Liver (tissue), 8 donors: ENCODE measurements at regions not wholly inside any gene's neighbourhood (a gene's known extent, or its start where the extent isn't known, plus 50 kb on each side); places are given as distances from the start of the nearest gene placed in this dataset.

Experiments used
- DNase-seq: peaks from one replicate; pipeline ENCODE4 v3.0.0-alpha.2; 2017; ENCODE audit warnings: low spot score
- H3K27ac ChIP-seq, 2 donors: one replicate each; pipeline ENCODE4 v1.7.0; 2013; ENCODE audit warnings: inconsistent platforms in 2 of 2, low read length in 2 of 2, control low read depth in 1 of 2, low read depth in 1 of 2, mild to moderate bottlenecking in 1 of 2
- H3K27me3 ChIP-seq, 4 donors: one replicate each; pipeline versions ENCODE4 v1.6.1 to v1.7.0; 2013; ENCODE audit warnings: low read length in 3 of 4, inconsistent platforms in 1 of 4, mild to moderate bottlenecking in 1 of 4, moderate library complexity in 1 of 4; ENCODE audit not compliant: control insufficient read depth in 4 of 4, insufficient read depth in 4 of 4
- H3K36me3 ChIP-seq, 4 donors: one replicate each; pipeline versions ENCODE4 v1.6.1 to v1.7.0; 2013; ENCODE audit warnings: low read length in 3 of 4, mild to moderate bottlenecking in 3 of 4, low read depth in 1 of 4, moderate library complexity in 1 of 4; ENCODE audit not compliant: control insufficient read depth in 4 of 4, insufficient read depth in 3 of 4
- H3K4me1 ChIP-seq, 4 donors: one replicate each; pipeline versions ENCODE4 v1.6.1 to v1.7.0; 2013; ENCODE audit warnings: low read length in 3 of 4, mild to moderate bottlenecking in 3 of 4, moderate library complexity in 1 of 4; ENCODE audit not compliant: control insufficient read depth in 4 of 4, insufficient read depth in 4 of 4
- H3K4me3 ChIP-seq, 3 donors: one replicate each; pipeline versions ENCODE4 v1.6.1 to v1.7.0; 2013; ENCODE audit warnings: low read length in 3 of 3, control low read depth in 1 of 3, low read depth in 1 of 3, mild to moderate bottlenecking in 1 of 3
- H3K9ac ChIP-seq, 2 donors: one replicate each; pipeline ENCODE4 v1.7.0; 2013; ENCODE audit warnings: low read length in 2 of 2, mild to moderate bottlenecking in 2 of 2, moderate library complexity in 2 of 2, control low read depth in 1 of 2, low read depth in 1 of 2
- H3K9me3 ChIP-seq, 4 donors: one replicate each; pipeline versions ENCODE4 v1.6.1 to v1.7.0; 2013; ENCODE audit warnings: low read length in 3 of 4; ENCODE audit not compliant: control insufficient read depth in 4 of 4
- EGR1 ChIP-seq, 2 donors: IDR thresholded peaks; 2 replicates each; pipeline ENCODE4 v1.6.1; 2016 to 2018; ENCODE audit warnings: antibody characterized with exemption in 2 of 2, low read depth in 2 of 2
- FOXA1 ChIP-seq: IDR thresholded peaks from 2 replicates; pipeline ENCODE4 v1.6.1; 2016; ENCODE audit warnings: antibody characterized with exemption
- FOXA2 ChIP-seq: IDR thresholded peaks from 2 replicates; pipeline ENCODE4 v1.6.1; 2016; ENCODE audit warnings: antibody characterized with exemption
- GABPA ChIP-seq, 2 donors: IDR thresholded peaks in 1 of 2; conservative IDR thresholded peaks in 1 of 2; 2 replicates each; pipeline ENCODE4 v1.6.1; 2016; ENCODE audit warnings: antibody characterized with exemption in 2 of 2, mild to moderate bottlenecking in 1 of 2, moderate library complexity in 1 of 2
- HNF4A ChIP-seq, 2 donors: conservative IDR thresholded peaks; 2 replicates each; pipeline ENCODE4 v1.6.1; 2016; ENCODE audit warnings: antibody characterized with exemption in 2 of 2, mild to moderate bottlenecking in 2 of 2
- HNF4G ChIP-seq: IDR thresholded peaks from 2 replicates; pipeline ENCODE4 v1.6.1; 2016; ENCODE audit warnings: antibody characterized with exemption
- JUND ChIP-seq, 2 donors: IDR thresholded peaks; 2 replicates each; pipeline ENCODE4 v1.6.1; 2016; ENCODE audit warnings: antibody characterized with exemption in 2 of 2
- MAX ChIP-seq: IDR thresholded peaks from 2 replicates; pipeline ENCODE4 v1.6.1; 2016; ENCODE audit warnings: antibody characterized with exemption
- NR2F2 ChIP-seq: IDR thresholded peaks from 2 replicates; pipeline ENCODE4 v1.6.1; 2016; ENCODE audit warnings: antibody characterized with exemption
- RAD21 ChIP-seq, 2 donors: IDR thresholded peaks; 2 replicates each; pipeline ENCODE4 v1.6.1; 2016; ENCODE audit warnings: antibody characterized with exemption in 2 of 2, mild to moderate bottlenecking in 2 of 2
- RXRA ChIP-seq, 2 donors: IDR thresholded peaks; 2 replicates each; pipeline ENCODE4 v1.6.1; 2017 to 2018; ENCODE audit warnings: antibody characterized with exemption in 2 of 2, mild to moderate bottlenecking in 1 of 2
- SP1 ChIP-seq: IDR thresholded peaks from 2 replicates; pipeline ENCODE4 v1.6.1; 2018; ENCODE audit warnings: antibody characterized with exemption, mild to moderate bottlenecking
- TAF1 ChIP-seq: conservative IDR thresholded peaks from 2 replicates; pipeline ENCODE4 v1.6.1; 2016; ENCODE audit warnings: antibody characterized with exemption, mild to moderate bottlenecking
- YY1 ChIP-seq: IDR thresholded peaks from 2 replicates; pipeline ENCODE4 v1.6.1; 2016; ENCODE audit warnings: antibody characterized with exemption, mild to moderate bottlenecking
- WGBS: extraction: QIAGEN DNeasy Blood & Tissue Kit; methylation state at CpG from one replicate; pipeline ENCODE4 v1.1.7; 2013; 5-methylcytosine and 5-hydroxymethylcytosine counted together
- TF ChIP-seq, protein P1 (sequence below): IDR thresholded peaks from 2 replicates; pipeline ENCODE4 v1.6.1; 2016; ENCODE audit warnings: antibody characterized with exemption, mild to moderate bottlenecking
- TF ChIP-seq, protein P2 (sequence below): IDR thresholded peaks from 2 replicates; pipeline ENCODE4 v1.6.1; 2016; ENCODE audit warnings: antibody characterized with exemption
- TF ChIP-seq, protein P3 (sequence below): IDR thresholded peaks from 2 replicates; pipeline ENCODE4 v1.6.1; 2016; ENCODE audit warnings: antibody characterized with exemption
- TF ChIP-seq, protein P4 (sequence below): fragments of 150-350 bp; IDR thresholded peaks from 2 replicates; pipeline ENCODE4 v1.5.1; 2017; ENCODE audit warnings: improper control_type of control experiment, low read depth, low read length; ENCODE audit not compliant: missing input control
- donor health status: healthy.
- donor health status: healthy.
- donor health status: healthy.
- donor health status: healthy.
- donor health status: healthy.

- H3K9me3 ChIP-seq, result no peaks in the 10 kb centered on the region
Measured at GRCh38 chr11:134800826-134801225, 388.8 kb upstream of the B3GAT1 start.

More at GRCh38 chr11:134800826-134801225, 388.8 kb upstream of the B3GAT1 start:
- peaks cover 0 to 7% (median 4%) of the 10 kb centered on the region in 4 donors for H3K4me1 ChIP-seq
- no peak overlapping the region for H3K9ac ChIP-seq
- TF ChIP-seq RXRA (IDR thresholded peaks at IDR 0.05), result no peak
- no peak for TF ChIP-seq GABPA (IDR thresholded peaks at IDR 0.05 in 1 of 2, conservative IDR thresholded peaks at IDR 0.05 in 1 of 2)
- TF ChIP-seq, protein P1, sequence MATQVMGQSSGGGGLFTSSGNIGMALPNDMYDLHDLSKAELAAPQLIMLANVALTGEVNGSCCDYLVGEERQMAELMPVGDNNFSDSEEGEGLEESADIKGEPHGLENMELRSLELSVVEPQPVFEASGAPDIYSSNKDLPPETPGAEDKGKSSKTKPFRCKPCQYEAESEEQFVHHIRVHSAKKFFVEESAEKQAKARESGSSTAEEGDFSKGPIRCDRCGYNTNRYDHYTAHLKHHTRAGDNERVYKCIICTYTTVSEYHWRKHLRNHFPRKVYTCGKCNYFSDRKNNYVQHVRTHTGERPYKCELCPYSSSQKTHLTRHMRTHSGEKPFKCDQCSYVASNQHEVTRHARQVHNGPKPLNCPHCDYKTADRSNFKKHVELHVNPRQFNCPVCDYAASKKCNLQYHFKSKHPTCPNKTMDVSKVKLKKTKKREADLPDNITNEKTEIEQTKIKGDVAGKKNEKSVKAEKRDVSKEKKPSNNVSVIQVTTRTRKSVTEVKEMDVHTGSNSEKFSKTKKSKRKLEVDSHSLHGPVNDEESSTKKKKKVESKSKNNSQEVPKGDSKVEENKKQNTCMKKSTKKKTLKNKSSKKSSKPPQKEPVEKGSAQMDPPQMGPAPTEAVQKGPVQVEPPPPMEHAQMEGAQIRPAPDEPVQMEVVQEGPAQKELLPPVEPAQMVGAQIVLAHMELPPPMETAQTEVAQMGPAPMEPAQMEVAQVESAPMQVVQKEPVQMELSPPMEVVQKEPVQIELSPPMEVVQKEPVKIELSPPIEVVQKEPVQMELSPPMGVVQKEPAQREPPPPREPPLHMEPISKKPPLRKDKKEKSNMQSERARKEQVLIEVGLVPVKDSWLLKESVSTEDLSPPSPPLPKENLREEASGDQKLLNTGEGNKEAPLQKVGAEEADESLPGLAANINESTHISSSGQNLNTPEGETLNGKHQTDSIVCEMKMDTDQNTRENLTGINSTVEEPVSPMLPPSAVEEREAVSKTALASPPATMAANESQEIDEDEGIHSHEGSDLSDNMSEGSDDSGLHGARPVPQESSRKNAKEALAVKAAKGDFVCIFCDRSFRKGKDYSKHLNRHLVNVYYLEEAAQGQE, result no peak
- no peak for TF ChIP-seq EGR1 (IDR thresholded peaks at IDR 0.05; ENCODE audit: low read depth in 2 of 2)
- TF ChIP-seq MAX, result no peak
- no peak for TF ChIP-seq TAF1
- TF ChIP-seq YY1, result no peak
- no peak for TF ChIP-seq HNF4A (conservative IDR thresholded peaks at IDR 0.05)
- TF ChIP-seq FOXA2, result no peak
- no peak for TF ChIP-seq JUND (IDR thresholded peaks at IDR 0.05)
- TF ChIP-seq, protein P2, sequence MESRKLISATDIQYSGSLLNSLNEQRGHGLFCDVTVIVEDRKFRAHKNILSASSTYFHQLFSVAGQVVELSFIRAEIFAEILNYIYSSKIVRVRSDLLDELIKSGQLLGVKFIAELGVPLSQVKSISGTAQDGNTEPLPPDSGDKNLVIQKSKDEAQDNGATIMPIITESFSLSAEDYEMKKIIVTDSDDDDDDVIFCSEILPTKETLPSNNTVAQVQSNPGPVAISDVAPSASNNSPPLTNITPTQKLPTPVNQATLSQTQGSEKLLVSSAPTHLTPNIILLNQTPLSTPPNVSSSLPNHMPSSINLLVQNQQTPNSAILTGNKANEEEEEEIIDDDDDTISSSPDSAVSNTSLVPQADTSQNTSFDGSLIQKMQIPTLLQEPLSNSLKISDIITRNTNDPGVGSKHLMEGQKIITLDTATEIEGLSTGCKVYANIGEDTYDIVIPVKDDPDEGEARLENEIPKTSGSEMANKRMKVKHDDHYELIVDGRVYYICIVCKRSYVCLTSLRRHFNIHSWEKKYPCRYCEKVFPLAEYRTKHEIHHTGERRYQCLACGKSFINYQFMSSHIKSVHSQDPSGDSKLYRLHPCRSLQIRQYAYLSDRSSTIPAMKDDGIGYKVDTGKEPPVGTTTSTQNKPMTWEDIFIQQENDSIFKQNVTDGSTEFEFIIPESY, result no peak
- TF ChIP-seq, protein P3, sequence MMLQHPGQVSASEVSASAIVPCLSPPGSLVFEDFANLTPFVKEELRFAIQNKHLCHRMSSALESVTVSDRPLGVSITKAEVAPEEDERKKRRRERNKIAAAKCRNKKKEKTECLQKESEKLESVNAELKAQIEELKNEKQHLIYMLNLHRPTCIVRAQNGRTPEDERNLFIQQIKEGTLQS, result no peak
- no peak for TF ChIP-seq SP1
- TF ChIP-seq, protein P4, sequence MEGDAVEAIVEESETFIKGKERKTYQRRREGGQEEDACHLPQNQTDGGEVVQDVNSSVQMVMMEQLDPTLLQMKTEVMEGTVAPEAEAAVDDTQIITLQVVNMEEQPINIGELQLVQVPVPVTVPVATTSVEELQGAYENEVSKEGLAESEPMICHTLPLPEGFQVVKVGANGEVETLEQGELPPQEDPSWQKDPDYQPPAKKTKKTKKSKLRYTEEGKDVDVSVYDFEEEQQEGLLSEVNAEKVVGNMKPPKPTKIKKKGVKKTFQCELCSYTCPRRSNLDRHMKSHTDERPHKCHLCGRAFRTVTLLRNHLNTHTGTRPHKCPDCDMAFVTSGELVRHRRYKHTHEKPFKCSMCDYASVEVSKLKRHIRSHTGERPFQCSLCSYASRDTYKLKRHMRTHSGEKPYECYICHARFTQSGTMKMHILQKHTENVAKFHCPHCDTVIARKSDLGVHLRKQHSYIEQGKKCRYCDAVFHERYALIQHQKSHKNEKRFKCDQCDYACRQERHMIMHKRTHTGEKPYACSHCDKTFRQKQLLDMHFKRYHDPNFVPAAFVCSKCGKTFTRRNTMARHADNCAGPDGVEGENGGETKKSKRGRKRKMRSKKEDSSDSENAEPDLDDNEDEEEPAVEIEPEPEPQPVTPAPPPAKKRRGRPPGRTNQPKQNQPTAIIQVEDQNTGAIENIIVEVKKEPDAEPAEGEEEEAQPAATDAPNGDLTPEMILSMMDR, result no peak
- TF ChIP-seq RAD21 (IDR thresholded peaks at IDR 0.05), result no peak
- TF ChIP-seq HNF4G, result no peak
- no peak for TF ChIP-seq NR2F2
- TF ChIP-seq FOXA1, result no peak
- 86% methylated on average over 11 of the region's 11 CpGs for WGBS
- DNase-seq, result no peak
- H3K36me3 ChIP-seq, result no peaks in the 10 kb centered on the region
- H3K27ac ChIP-seq, result no peak overlapping the region
- no peaks in the 10 kb centered on the region for H3K27me3 ChIP-seq
- H3K4me3 ChIP-seq, result no peak overlapping the region
